GM12878 (cell line): ENCODE measurements at regions not wholly inside any gene's neighbourhood (a gene's known extent, or its start where the extent isn't known, plus 50 kb on each side); places are given as distances from the start of the nearest gene placed in this dataset.

Source experiments
- BHLHE40 ChIP-seq, 2 experiments: fragments of 450-650 bp in 1 of 2; IDR thresholded peaks; 2 replicates each; pipeline ENCODE4 v1.6.1; 2011 to 2017; ENCODE audit warnings: low read depth in 2 of 2, borderline replicate concordance in 1 of 2, improper control_type of control experiment in 1 of 2, low read length in 1 of 2, mild to moderate bottlenecking in 1 of 2
- CTCF ChIP-seq, 3 experiments: IDR thresholded peaks in 2 of 3; conservative IDR thresholded peaks in 1 of 3; 2 replicates each; pipeline ENCODE4 v1.5.1; 2011; ENCODE audit warnings: low read depth in 3 of 3, low read length in 3 of 3, mild to moderate bottlenecking in 3 of 3, control low read depth in 2 of 3, moderate library complexity in 2 of 3, inconsistent platforms in 1 of 3, mixed read lengths in 1 of 3; ENCODE audit not compliant: control insufficient read depth in 2 of 3, insufficient read depth in 1 of 3; ENCODE audit errors: extremely low read depth in 1 of 3
- EP300 ChIP-seq, 2 experiments: fragments of 150-350 bp in 1 of 2; IDR thresholded peaks; 2 replicates each; pipeline ENCODE4 v1.6.1; 2011 to 2012; ENCODE audit warnings: low read depth in 2 of 2, low read length in 2 of 2, borderline replicate concordance in 1 of 2, improper control_type of control experiment in 1 of 2, inconsistent platforms in 1 of 2; ENCODE audit not compliant: control insufficient read depth in 1 of 2
- PAX8 ChIP-seq: fragments of 450-650 bp; IDR thresholded peaks from 2 replicates; pipeline ENCODE4 v1.6.1; 2017; ENCODE audit warnings: mild to moderate bottlenecking, moderate library complexity

- no peak for TF ChIP-seq EP300 (IDR thresholded peaks at IDR 0.05; ENCODE audit: borderline replicate concordance in 1 of 2, control insufficient read depth in 1 of 2, low read depth in 2 of 2, low read length in 2 of 2)
- no peak for TF ChIP-seq PAX8
- no peak for TF ChIP-seq BHLHE40 (IDR thresholded peaks at IDR 0.05; ENCODE audit: borderline replicate concordance in 1 of 2, low read depth in 2 of 2, low read length in 1 of 2)
- no peak for TF ChIP-seq CTCF (IDR thresholded peaks at IDR 0.05 in 2 of 3, conservative IDR thresholded peaks at IDR 0.05 in 1 of 3; ENCODE audit: control insufficient read depth in 2 of 3, extremely low read depth in 1 of 3, insufficient read depth in 1 of 3, low read depth in 3 of 3, low read length in 3 of 3)
Measured at GRCh38 chr11:50188040-50188439, 155.4 kb downstream of the OR4C45 start.
